K562 (cell line): ENCODE measurements at regions not wholly inside any gene's neighbourhood (a gene's known extent, or its start where the extent isn't known, plus 50 kb on each side); places are given as distances from the start of the nearest gene placed in this dataset.

Experiments used
- ATAC-seq: fragments of 200-7000 bp; cut with Tn5 transposase; 3 replicates; pipeline ENCODE4 v1.9.1; 2020; ENCODE audit warnings: moderate library complexity
- BruUV-seq: library from RNA; stranded (reverse); fragments of 400-500 nt; replicated peaks from 2 replicates; lab custom pipeline; 2021; lab: Mats Ljungman, UMichigan
- CTCF ChIA-PET: fragments of 300-600 bp; formaldehyde crosslinking; extraction: SDS; loops from one replicate; lab custom pipeline; 2021; ENCODE audit warnings: low intra/inter-chr PET ratio; lab: Yijun Ruan, JAX
- POLR2A ChIA-PET: fragments of 300-600, 350-650 bp; sonication (Branson Sonifier 250); formaldehyde crosslinking; extraction: SDS; loops from one replicate; lab custom pipeline; 2021; ENCODE audit warnings: antibody characterized with exemption, inconsistent platforms; lab: Yijun Ruan, JAX
- DNase-seq, 4 experiments: peaks; one replicate each; pipeline versions ENCODE4 v3.0.0 to v3.0.0-alpha.2; 2011 to 2018; ENCODE audit warnings: low spot score in 3 of 4, mixed read lengths in 3 of 4; ENCODE audit errors: extremely low read depth in 1 of 4
- FAIRE-seq: peaks from 2 replicates; lab custom pipeline; 2011; peaks lifted over from hg19 to GRCh38; lab: Jason Lieb, UNC
- H2AFZ ChIP-seq: 2 replicates; pipeline ENCODE4 v1.6.0; 2011; ENCODE audit warnings: low read depth, low read length, control low read depth, inconsistent platforms
- H3K27ac ChIP-seq: fragments of 200-600 bp; 3 replicates; pipeline ENCODE4 v1.8.0; 2011; ENCODE audit warnings: low read depth, mild to moderate bottlenecking, control low read depth, inconsistent platforms, low read length, moderate library complexity, mixed read lengths; ENCODE audit errors: extremely low read depth
- H3K27me3 ChIP-seq, 2 experiments: fragments of 300-600 bp in 1 of 2; 2 replicates in 1 of 2; 3 replicates in 1 of 2; pipeline versions ENCODE4 v1.6.0 to v1.8.0; 2011; ENCODE audit warnings: inconsistent platforms in 2 of 2, low read length in 2 of 2, mild to moderate bottlenecking in 1 of 2, mixed read lengths in 1 of 2, moderate library complexity in 1 of 2; ENCODE audit not compliant: control insufficient read depth in 2 of 2, insufficient read depth in 2 of 2
- H3K36me3 ChIP-seq: fragments of 300-600 bp; 3 replicates; pipeline ENCODE4 v1.8.0; 2011; ENCODE audit warnings: mild to moderate bottlenecking, low read length, inconsistent platforms; ENCODE audit not compliant: control insufficient read depth, insufficient read depth
- H3K4me1 ChIP-seq, 2 experiments: fragments of 200-600 bp in 1 of 2; replicated peaks in 1 of 2; 2 replicates in 1 of 2; 3 replicates in 1 of 2; pipeline versions ENCODE4 v1.5.1 to v1.8.0; 2011; ENCODE audit warnings: inconsistent platforms in 2 of 2, low read length in 2 of 2, mild to moderate bottlenecking in 1 of 2, mixed read lengths in 1 of 2, moderate library complexity in 1 of 2; ENCODE audit not compliant: control insufficient read depth in 2 of 2, insufficient read depth in 2 of 2
- H3K4me2 ChIP-seq: 2 replicates; pipeline ENCODE4 v1.6.1; 2011; ENCODE audit warnings: low read length, control low read depth, inconsistent platforms, mixed read lengths; ENCODE audit not compliant: insufficient read depth
- H3K4me3 ChIP-seq: fragments of 200-600 bp; sonication (generic), shearing (Covaris generic); 2 replicates; pipeline ENCODE4 v1.5.1; 2016; ENCODE audit warnings: control low read depth, inconsistent platforms
- H3K79me2 ChIP-seq: fragments of 200-600 bp; 3 replicates; pipeline ENCODE4 v1.8.0; 2011; ENCODE audit warnings: low read length, inconsistent platforms; ENCODE audit not compliant: control insufficient read depth, insufficient read depth
- H3K9ac ChIP-seq, 2 experiments: 2 replicates each; pipeline versions ENCODE4 v1.6.0 to v1.6.1; 2011; ENCODE audit warnings: low read depth in 2 of 2, low read length in 2 of 2, control low read depth in 1 of 2, inconsistent platforms in 1 of 2, mild to moderate bottlenecking in 1 of 2, mixed read lengths in 1 of 2; ENCODE audit not compliant: insufficient read depth in 1 of 2
- H3K9me1 ChIP-seq: one replicate; pipeline ENCODE4 v1.6.0; 2011; ENCODE audit warnings: inconsistent platforms, mild to moderate bottlenecking, low read length, moderate library complexity; ENCODE audit not compliant: control insufficient read depth, insufficient read depth
- H3K9me3 ChIP-seq: replicated peaks from 2 replicates; pipeline ENCODE4 v1.5.1; 2011; ENCODE audit warnings: low read depth, low read length, inconsistent platforms; ENCODE audit not compliant: control insufficient read depth, insufficient read depth
- H4K20me1 ChIP-seq: replicated peaks from 2 replicates; pipeline ENCODE4 v1.6.1; 2011; ENCODE audit warnings: low read length, inconsistent platforms, mixed read lengths; ENCODE audit not compliant: control insufficient read depth, insufficient read depth
- CEBPG ChIP-seq, 3 experiments: fragments of 200-800 bp in 1 of 3; sonication (Bioruptor generic) in 1 of 3; sonication (generic) in 1 of 3; formaldehyde crosslinking in 1 of 3; IDR thresholded peaks in 2 of 3; conservative IDR thresholded peaks in 1 of 3; 2 replicates each; pipeline versions ENCODE4 v1.6.1 to v1.8.0; 2016 to 2022; ENCODE audit warnings: missing compliant biosample characterization in 2 of 3, missing genetic modification characterization in 2 of 3, mild to moderate bottlenecking in 1 of 3, missing genetic modification reagents in 1 of 3
- FOSL1 ChIP-seq: fragments of 200-800 bp; sonication (Bioruptor generic); conservative IDR thresholded peaks from 2 replicates; pipeline ENCODE4 v1.6.1; 2016; ENCODE audit warnings: missing genetic modification characterization, missing compliant biosample characterization
- HOXB6 ChIP-seq: fragments of 250-450 bp; sonication (Bioruptor Pico); IDR thresholded peaks from 2 replicates; pipeline ENCODE4 v1.5.1; 2022; ENCODE audit warnings: mild to moderate bottlenecking, borderline replicate concordance
- TCF3 ChIP-seq: sonication (generic); formaldehyde crosslinking; IDR thresholded peaks from 2 replicates; pipeline ENCODE4 v1.4.0; 2020; ENCODE audit warnings: mild to moderate bottlenecking, missing genetic modification reagents
- TCF7L2 ChIP-seq: fragments of 150-350 bp; IDR thresholded peaks from 2 replicates; pipeline ENCODE4 v1.6.1; 2016; ENCODE audit warnings: low read depth, mild to moderate bottlenecking, low read length, moderate library complexity
- XRCC4 ChIP-seq: IDR thresholded peaks from one replicate; pipeline ENCODE4 v1.6.1; 2011; ENCODE audit not compliant: insufficient read depth, insufficient read length; ENCODE audit errors: extremely low read depth
- ZNF324 ChIP-seq: fragments of 250-450 bp; sonication (Bioruptor Pico); IDR thresholded peaks from 2 replicates; pipeline ENCODE4 v1.4.0; 2020; ENCODE audit warnings: mild to moderate bottlenecking
- ZNF668 ChIP-seq: fragments of 250-450 bp; sonication (Bioruptor Pico); IDR thresholded peaks from 2 replicates; pipeline ENCODE4 v1.8.0; 2022; ENCODE audit warnings: mild to moderate bottlenecking, inconsistent platforms
- WGBS: fragments of 100-300 bp; shearing (Covaris generic); methylation state at CpG from one replicate; pipeline ENCODE4 v1.1.6; 2016; ENCODE audit warnings: low coverage, mixed read lengths; ENCODE audit not compliant: insufficient coverage; ENCODE audit errors: missing lambda C conversion rate; 5-methylcytosine and 5-hydroxymethylcytosine counted together
- in situ Hi-C: fragments of 300-500 bp; cut with MboI; formaldehyde crosslinking; loops from 4 replicates; pipeline ENCODE4 v1.15.0; 2018; ENCODE audit warnings: inconsistent platforms, mixed read lengths
- intact Hi-C: fragments of 100-400 bp; cut with micrococcal nuclease; formaldehyde crosslinking; loops from 2 replicates; pipeline ENCODE4 v1.14.2; 2022
- TF ChIP-seq, protein P1 (sequence below): fragments of 450-650 bp; IDR thresholded peaks from 2 replicates; pipeline ENCODE4 v1.6.1; 2016
- TF ChIP-seq, protein P2 (sequence below): sonication (generic); formaldehyde crosslinking; IDR thresholded peaks from 2 replicates; pipeline ENCODE4 v1.4.0; 2020; ENCODE audit warnings: mild to moderate bottlenecking, missing genetic modification reagents
- TF ChIP-seq, protein P3 (sequence below), 2 experiments: IDR thresholded peaks in 1 of 2; conservative IDR thresholded peaks in 1 of 2; 2 replicates each; pipeline ENCODE4 v1.6.1; 2016; ENCODE audit warnings: low read depth in 2 of 2, mild to moderate bottlenecking in 1 of 2, missing compliant biosample characterization in 1 of 2, missing genetic modification characterization in 1 of 2, moderate library complexity in 1 of 2
- TF ChIP-seq, protein P4 (sequence below): fragments of 250-450 bp; sonication (Bioruptor Pico); IDR thresholded peaks from 2 replicates; pipeline ENCODE4 v1.8.0; 2021; ENCODE audit warnings: moderate library complexity, mild to moderate bottlenecking, inconsistent platforms

DNA sequence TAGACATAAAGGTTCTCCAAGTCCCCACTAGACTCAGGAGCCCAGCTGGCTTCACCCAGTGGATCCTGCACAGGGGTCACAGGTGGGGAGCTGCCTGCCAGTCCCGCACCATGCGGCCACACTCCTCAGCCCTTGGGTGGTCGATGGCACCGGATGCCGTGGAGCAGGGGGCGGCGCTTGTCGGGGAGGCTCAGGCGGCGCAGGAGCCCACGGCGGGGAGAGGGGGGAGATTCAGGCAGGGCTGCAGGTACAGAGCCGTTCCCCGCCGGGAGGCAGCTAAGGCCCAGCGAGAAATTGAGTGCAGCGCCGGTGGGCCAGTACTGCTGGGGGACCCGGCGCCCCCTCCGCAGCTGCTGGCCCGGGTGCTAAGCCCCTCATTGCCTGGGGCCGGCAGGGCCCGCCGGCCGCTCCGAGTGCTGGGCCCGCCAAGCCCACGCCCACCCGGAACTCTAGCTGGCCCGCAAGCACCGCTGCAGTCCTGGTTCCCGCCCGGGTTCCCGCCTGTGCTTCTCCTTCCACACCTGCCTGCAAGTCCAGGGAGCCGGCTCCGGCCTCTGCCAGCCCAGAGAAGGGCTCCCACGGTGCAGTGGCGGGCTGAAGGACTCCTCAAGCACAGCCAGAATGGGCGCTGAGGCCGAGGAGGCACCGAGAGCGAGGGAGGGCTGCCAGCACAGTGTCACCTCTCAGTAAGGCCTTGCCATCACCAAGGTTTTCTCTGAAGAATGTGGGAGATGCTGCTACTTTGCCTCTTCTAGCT, 58.4 kb upstream of the PPP1R12A start:
- Histone ChIP-seq H3K4me2 (no peak overlapping the region), H3K9me1 (no peaks in the 10 kb centered on the region), H3K27ac (no peak overlapping the region), H3K4me1 (peaks cover 3 to 7% of the 10 kb centered on the region in 2 experiments; a peak in 2 of 5 replicates), H3K27me3 (no peaks in the 10 kb centered on the region), H3K36me3 (no peaks in the 10 kb centered on the region), H3K4me3 (no peak overlapping the region), H3K9ac (no peak overlapping the region; a peak in 1 of 4 replicates), H3K79me2 (no peaks in the 10 kb centered on the region), H2AFZ (peak overlapping the region; percentile 68; the same call in 1 of the 2 replicates), H3K9me3 (no peaks in the 10 kb centered on the region), H4K20me1 (no peaks in the 10 kb centered on the region)
- intact Hi-C loops (loop anchor here (5.0 kb wide), 1 partner anchor 106 kb away; no protein-coding TSS in a partner anchor), in situ Hi-C loops (no loop called here)
- no TSS peak for BruUV-seq
- POLR2A ChIA-PET, result no interaction called here
- CTCF ChIA-PET, result no interaction called here
- 36% methylated on average over 26 of the region's 43 CpGs for WGBS
- ATAC-seq (peak; percentile 35), FAIRE-seq (no peak), DNase-seq (no peak)
- TF ChIP-seq, protein P1, sequence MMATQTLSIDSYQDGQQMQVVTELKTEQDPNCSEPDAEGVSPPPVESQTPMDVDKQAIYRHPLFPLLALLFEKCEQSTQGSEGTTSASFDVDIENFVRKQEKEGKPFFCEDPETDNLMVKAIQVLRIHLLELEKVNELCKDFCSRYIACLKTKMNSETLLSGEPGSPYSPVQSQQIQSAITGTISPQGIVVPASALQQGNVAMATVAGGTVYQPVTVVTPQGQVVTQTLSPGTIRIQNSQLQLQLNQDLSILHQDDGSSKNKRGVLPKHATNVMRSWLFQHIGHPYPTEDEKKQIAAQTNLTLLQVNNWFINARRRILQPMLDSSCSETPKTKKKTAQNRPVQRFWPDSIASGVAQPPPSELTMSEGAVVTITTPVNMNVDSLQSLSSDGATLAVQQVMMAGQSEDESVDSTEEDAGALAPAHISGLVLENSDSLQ, result no peak
- TF ChIP-seq TCF7L2 (no peak), ZNF668 (CRISPR knock-in tag) (no peak), CEBPG (CRISPR knock-in tag; IDR thresholded peaks at IDR 0.05) (no peak), CEBPG (tag; conservative IDR thresholded peaks at IDR 0.05 in 1 of 2, IDR thresholded peaks at IDR 0.05 in 1 of 2) (no peak), TCF3 (no peak), XRCC4 (no peak), ZNF324 (CRISPR knock-in tag) (no peak), FOSL1 (tag) (no peak), HOXB6 (CRISPR knock-in tag) (no peak)
- TF ChIP-seq, protein P2, sequence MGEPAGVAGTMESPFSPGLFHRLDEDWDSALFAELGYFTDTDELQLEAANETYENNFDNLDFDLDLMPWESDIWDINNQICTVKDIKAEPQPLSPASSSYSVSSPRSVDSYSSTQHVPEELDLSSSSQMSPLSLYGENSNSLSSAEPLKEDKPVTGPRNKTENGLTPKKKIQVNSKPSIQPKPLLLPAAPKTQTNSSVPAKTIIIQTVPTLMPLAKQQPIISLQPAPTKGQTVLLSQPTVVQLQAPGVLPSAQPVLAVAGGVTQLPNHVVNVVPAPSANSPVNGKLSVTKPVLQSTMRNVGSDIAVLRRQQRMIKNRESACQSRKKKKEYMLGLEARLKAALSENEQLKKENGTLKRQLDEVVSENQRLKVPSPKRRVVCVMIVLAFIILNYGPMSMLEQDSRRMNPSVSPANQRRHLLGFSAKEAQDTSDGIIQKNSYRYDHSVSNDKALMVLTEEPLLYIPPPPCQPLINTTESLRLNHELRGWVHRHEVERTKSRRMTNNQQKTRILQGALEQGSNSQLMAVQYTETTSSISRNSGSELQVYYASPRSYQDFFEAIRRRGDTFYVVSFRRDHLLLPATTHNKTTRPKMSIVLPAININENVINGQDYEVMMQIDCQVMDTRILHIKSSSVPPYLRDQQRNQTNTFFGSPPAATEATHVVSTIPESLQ (CRISPR knock-in tag), result no peak
- TF ChIP-seq, protein P3, sequence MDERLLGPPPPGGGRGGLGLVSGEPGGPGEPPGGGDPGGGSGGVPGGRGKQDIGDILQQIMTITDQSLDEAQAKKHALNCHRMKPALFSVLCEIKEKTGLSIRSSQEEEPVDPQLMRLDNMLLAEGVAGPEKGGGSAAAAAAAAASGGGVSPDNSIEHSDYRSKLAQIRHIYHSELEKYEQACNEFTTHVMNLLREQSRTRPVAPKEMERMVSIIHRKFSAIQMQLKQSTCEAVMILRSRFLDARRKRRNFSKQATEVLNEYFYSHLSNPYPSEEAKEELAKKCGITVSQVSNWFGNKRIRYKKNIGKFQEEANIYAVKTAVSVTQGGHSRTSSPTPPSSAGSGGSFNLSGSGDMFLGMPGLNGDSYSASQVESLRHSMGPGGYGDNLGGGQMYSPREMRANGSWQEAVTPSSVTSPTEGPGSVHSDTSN (CRISPR knock-in tag; IDR thresholded peaks at IDR 0.05; ENCODE audit: low read depth), result no peak
- TF ChIP-seq, protein P3 (tag; conservative IDR thresholded peaks at IDR 0.05; ENCODE audit: low read depth), result no peak
- TF ChIP-seq, protein P4, sequence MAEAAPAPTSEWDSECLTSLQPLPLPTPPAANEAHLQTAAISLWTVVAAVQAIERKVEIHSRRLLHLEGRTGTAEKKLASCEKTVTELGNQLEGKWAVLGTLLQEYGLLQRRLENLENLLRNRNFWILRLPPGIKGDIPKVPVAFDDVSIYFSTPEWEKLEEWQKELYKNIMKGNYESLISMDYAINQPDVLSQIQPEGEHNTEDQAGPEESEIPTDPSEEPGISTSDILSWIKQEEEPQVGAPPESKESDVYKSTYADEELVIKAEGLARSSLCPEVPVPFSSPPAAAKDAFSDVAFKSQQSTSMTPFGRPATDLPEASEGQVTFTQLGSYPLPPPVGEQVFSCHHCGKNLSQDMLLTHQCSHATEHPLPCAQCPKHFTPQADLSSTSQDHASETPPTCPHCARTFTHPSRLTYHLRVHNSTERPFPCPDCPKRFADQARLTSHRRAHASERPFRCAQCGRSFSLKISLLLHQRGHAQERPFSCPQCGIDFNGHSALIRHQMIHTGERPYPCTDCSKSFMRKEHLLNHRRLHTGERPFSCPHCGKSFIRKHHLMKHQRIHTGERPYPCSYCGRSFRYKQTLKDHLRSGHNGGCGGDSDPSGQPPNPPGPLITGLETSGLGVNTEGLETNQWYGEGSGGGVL, result no peak
